ENCODE measurements at regions not wholly inside any gene's neighbourhood (a gene's known extent, or its start where the extent isn't known, plus 50 kb on each side); places are given as distances from the start of the nearest gene placed in this dataset.

DNA sequence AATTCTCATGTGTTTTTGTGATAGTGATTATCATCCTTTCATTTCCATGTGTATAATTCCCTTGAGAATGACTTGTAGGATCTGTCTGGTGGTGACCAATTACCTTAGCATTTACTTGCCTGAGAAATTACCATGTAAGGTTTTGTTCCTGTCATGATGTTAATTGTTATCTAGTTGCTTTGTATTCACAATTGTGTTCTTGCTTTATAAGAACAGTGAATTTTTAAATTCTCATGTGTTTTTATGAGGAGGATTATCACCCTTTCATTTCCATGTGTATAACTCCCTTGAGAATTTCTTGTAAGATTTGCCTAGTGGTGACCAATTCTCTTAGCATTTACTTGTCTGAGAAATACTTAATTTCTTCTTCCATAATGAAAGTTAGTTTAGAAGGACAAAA, 758.2 kb upstream of the NDST4 start:
- TF ChIP-seq, protein P1, sequence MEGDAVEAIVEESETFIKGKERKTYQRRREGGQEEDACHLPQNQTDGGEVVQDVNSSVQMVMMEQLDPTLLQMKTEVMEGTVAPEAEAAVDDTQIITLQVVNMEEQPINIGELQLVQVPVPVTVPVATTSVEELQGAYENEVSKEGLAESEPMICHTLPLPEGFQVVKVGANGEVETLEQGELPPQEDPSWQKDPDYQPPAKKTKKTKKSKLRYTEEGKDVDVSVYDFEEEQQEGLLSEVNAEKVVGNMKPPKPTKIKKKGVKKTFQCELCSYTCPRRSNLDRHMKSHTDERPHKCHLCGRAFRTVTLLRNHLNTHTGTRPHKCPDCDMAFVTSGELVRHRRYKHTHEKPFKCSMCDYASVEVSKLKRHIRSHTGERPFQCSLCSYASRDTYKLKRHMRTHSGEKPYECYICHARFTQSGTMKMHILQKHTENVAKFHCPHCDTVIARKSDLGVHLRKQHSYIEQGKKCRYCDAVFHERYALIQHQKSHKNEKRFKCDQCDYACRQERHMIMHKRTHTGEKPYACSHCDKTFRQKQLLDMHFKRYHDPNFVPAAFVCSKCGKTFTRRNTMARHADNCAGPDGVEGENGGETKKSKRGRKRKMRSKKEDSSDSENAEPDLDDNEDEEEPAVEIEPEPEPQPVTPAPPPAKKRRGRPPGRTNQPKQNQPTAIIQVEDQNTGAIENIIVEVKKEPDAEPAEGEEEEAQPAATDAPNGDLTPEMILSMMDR (IDR thresholded peaks at IDR 0.05) = no peak
- TF ChIP-seq POLR2A (IDR thresholded peaks at IDR 0.05) = no peak

Measured in heart left ventricle (tissue), 13 donors.